ENCODE measurements at regions not wholly inside any gene's neighbourhood (a gene's known extent, or its start where the extent isn't known, plus 50 kb on each side); places are given as distances from the start of the nearest gene placed in this dataset.

DNA sequence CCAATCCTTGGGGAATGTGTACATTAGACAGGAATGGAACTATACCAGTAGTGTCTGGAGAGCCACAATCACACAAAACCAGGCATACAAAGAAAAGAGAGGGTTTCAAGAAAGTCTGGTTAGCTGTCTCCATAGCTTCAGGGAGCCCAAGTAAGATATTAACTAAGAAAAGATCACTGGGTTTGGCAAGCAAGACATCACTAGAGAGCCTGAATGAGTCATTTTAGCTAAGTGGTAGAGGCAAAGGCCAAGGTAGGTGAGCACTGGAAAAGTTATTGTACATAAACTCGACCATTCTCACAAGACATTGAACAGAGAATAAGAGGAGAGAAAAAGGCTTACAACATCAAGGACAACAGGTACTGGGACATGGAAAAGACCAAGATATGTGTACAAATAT lies 143.8 kb upstream of the ARL4C start:
- no peak for DNase-seq (ENCODE audit: low read depth, low spot score)

DNA sequence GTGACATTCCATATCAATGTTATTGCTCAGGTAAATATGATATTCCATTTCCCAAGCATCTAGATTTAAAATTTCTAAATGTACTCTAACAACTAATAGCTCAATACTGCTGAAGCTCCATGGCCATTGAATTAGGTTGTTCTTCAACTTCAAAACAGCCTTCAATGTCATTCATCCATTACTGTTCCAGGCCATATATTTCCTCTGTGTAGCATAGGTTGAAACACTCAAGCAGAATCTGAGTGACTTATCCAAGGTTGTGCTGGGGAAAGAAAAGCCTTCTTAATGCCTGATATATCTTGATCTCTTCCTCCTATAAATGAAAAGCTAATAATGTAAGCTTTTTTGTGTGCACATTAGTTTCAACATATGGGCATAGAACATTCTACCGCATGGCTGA lies 142.1 kb upstream of the ARL4C start:
- no peak for DNase-seq (ENCODE audit: low read depth, low spot score)

DNA sequence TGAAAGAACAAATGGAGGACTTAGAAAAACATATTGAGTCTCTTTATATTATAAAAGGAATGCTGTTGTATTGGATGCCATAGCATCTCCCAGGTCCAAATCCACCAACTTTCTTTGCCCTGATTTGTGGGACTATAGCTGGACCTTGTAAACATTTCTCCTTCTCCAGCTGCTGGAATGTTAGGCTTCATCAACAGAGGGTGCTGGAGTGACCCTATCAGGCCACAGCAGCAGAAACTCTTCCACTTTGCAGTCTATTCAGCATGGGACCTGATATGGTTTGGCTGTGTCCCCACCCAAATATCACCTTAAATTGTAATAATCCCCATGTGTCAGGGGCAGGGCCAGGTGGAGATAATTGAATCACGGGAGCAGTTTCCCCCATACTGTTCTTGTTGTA lies 138.4 kb upstream of the ARL4C start:
- DNase-seq (ENCODE audit: low read depth, low spot score), result no peak

DNA sequence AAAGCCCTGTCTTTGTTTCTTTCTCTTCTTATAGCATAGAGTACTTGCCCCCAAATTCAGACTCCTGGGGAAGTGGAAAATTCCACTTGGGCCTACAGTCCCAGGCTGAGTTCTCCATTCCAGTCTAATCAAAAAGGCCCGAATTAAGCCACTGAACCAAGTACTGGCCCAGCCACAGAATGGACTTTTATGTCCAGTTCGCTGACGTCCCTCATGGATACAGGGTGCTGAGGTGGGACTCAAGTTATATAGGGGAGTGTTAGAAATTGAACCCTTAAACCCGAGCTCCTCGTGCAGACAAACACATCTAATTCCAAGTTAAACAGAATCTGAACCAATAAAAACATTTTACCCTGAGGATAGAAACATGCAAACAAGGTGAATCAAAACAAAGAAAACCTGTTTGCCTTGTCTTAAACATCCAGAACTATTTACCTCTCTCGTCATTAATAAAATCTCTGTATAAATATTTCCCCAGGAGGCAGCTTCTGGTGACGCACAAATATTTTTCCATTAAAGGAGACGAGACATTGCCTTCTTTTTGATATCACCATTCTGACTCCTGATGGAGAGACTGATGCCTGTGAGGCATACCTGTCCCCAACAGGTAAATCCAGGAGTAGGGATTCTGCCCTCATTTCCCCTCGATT lies 136.8 kb upstream of the ARL4C start:
- no peak for DNase-seq (ENCODE audit: low read depth, low spot score)

DNA sequence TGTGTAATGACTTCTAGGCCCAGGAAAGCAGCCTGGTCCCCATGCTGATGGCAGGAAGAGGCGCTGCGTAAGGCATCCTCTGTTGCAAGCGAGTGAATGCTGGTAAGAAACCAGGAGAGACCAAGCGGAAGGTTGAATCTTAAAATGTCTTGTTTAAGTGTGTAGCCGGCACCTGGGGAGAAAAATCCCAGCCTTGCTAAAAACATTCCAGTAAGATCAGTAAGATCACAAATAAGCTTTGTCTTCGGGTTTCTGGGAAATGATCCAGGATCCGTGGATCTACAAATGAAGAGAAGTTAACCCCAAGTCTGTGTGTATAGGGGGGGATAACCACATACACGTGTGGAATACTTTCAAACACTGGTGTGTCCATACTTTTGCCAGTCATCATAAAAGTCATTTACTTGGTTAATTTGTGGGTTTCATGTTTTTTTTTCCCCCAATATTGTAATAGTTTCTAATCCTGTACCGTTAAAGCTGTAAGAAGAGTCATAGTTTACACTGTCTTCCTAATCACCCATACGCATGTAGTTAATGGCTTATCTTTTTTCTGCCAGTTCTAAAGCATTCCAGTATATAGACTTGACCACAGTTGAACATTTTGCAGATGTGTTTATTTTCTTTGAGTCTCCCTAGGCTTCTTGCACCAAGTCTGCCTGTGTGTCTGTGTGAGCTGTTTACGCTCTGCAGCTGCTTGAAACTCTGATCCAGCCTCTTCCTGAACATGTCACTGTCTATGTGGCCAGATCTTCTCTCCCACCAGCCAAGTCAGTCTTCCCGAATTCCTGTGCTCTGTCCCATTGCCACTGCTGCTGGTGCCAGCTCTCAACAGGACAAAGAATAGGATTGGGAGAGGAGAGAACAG lies 135.9 kb upstream of the ARL4C start:
- DNase-seq (ENCODE audit: low read depth, low spot score), result peak; percentile 30

DNA sequence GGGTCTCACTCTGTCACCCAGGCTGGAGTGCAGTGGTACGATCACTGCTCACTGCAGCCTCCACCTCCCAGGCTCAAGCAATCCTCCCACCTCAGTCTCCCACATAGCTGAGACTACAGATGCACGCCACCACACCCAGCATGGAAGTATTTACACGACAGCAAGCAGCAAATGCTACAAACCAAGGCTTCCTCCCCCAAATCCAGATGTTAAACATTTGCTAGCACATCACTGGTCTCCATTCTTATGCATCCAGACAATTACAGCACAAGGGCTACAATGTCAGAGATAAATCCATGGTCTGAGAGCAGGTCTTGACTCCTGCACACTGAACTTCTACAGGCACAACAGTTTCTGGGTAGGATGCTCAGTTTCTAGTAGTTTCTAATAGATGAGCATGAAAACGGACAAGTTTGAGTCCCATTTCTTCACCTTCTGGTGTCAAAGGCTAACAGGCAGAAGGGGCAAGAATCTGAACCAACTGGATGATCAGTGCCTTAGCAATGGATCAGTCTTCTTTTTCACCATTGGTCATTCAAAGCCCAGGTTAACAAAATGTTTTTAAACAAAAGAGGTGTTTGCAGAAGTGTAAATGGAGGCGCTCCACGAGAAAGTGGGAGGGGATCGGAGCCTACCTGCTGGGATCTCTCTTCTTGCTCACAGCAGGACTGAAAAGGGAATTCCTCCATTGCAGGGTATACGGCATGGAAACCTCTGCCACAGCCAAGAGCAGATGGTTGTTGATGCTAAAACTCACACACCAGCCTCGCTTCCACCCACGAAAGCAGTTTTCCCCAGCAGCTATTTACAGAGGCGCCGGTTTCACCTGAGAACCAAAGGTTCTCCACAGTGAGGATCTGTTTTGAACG lies 135.0 kb upstream of the ARL4C start:
- peak; percentile 64 for DNase-seq (ENCODE audit: low read depth, low spot score)

DNA sequence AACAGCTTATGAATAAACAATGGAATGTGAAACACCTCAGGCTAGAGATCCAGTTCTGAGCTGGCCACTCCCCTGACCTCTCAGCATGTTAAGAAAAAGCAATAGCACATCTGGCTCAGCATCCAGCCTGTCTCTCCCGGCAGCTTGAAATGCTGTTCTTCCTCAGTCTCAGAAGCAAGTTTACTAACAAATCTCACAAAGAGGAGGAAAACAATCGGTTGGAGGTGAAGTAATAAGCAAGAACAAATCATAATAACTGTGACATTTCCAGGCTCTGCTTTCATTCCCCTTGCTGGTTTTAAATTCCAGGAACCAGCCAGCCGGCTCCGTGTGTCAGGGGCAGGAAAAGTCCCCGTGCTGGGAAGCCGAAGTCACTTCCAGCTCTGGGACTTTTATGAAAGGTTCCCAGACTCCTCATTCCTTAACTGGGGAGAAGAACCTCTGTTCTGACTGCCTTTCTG lies 133.9 kb upstream of the ARL4C start:
- peak; percentile 25 for DNase-seq (ENCODE audit: low read depth, low spot score)

DNA sequence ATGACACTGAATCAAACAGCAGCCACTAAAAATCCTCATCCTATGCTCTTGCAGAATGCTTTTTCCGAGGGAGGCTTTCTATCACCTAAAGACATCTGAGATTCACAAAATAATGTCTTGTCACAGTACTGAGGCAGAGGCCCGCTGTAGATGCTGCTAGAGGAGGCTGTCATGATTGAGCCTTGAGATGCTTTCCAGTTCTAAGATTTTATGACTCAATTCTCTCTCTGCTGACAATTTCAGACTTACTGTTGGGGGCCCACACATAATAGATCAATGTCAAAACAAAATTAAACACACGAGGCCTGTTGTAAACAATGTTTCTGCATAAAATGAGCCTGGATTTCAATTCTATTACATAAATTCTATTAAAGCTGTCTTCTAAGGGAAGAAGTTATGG lies 132.7 kb upstream of the ARL4C start:
- no peak for DNase-seq (ENCODE audit: low read depth, low spot score)

DNA sequence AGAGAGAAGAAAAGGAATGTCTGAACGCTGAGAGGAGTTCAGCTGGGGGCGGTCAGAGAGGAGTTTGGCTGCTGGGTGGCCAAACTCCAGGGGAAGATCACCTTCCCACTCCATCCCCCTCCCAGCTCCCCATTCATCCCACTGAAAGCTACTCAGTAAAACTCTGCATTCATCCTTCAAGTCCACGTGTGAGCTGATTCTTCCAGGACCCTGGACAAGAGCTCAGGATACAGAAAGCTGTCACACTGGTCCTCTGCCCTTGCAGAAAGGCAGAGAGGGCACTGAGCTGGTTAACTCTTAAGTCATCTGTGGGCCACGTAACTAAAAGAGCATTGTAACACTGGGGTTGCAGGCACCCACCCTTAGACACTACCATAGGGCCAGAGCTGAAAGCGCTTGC lies 132.1 kb upstream of the ARL4C start:
- no peak for DNase-seq (ENCODE audit: low read depth, low spot score)

DNA sequence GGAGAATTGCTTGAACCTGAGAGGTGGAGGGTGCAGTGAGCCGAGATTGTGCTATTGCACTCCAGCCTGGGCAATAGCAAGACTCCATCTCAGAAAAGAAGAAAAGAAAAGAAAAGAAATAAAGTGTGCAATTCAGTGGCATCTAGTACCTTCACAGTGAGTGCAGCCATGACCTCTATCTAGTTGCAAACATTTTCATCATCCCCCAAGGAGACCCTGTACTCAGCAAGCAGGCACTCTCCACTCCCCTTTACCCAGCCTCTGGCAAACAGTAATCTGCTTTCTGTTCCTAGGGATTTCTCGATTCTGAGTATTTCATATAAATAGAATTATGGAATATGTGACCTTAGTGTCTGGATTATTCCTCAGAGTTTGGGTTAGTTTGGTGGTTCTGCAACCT lies 130.4 kb upstream of the ARL4C start:
- DNase-seq (ENCODE audit: low read depth, low spot score), result no peak

DNA sequence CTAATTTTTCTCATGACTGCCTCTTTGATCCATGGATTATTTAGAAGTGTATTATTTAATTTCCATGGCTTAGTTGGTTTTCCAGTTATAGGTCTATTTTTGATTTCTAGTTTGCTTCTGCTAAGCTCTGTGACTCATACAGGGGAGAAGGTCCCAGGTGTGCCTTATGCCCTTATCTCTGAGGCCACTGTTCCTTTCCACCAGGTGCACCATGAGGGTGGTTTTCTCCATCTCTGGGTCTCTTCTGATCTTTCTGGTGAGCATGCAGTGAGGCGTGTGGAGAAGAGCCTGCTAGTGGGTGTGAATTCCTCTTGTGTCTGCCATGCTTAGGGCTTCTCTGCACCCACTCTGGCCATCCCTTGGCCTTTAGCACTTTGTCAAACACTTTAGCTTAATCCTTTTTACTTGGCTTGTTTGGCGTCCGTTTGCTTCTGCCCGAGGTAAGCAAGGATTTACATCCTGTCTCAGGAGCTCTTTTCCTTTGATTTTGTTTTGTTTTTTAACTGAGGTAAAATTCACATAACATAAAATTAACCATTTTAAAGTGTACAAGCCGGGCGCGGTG lies 129.8 kb upstream of the ARL4C start:
- no peak for DNase-seq (ENCODE audit: low read depth, low spot score)

DNA sequence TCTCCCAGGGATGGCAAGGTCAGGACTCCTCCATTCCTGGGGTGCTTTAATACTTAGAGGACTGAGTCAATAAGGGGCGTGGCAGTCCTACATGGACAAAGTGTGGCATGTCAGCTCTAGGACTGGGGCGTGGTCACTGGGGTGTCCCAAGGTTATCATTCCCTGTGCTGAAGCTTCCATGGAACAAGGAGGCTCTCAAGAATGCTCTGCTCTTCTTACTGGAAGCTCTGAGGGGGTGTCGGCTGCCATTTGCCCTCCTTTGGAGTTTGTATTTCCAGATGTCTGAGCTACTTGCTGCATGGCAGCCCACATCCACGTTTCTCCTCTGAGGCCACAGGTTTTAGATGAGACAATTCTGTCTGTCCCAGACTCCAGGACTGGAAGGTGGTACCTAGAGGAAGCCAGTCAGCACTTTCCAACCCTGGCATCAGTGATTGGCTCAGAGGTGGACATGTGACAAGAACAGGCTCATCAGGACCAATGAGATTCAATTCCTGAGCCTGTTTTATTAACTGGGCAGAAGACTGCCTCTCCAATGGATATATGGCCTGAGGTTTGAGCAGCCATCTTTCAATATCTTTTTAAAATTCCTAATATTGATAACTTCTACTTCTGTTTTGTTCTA lies 128.9 kb upstream of the ARL4C start:
- no peak for DNase-seq (ENCODE audit: low read depth, low spot score)

DNA sequence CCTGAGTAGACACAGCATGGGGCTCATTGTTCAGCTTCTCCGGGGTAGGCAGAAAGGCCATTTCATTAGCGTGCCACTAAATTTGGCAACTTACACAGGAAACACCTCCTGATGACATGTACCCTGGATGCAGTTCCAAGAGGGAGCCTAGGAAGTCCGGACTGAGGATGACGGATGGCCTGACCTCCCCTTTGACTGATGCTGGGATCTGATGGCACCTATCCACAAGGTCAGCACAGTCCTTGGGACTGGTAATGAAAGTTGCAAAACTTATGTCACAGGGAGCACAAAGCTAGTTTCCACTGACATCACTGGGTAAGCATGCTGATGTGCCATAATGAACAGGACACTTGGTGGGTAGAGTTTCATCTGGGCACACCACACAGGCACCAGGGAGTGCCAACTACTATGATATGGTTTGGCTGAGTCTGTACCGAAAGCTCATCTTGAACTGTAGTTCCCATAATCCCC lies 126.7 kb upstream of the ARL4C start:
- no peak for DNase-seq (ENCODE audit: low read depth, low spot score)

DNA sequence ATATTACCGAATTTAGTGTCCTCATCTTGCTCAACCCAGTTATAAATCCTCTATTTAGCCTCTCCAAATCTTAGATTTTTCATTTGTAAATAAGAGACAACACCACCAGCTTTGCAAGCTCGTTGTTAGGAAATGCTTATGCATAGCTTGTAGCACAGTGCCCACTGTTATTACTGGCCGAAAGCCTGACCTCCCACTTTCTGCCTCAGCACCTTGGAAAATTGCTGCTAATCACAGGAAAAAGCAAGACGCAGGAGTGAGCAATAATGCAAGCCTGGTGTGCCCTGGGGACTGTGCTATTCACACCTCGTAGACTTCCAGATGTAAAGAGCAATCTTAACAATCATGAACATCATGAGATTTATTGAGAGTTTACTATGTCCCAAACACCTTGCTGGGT lies 124.2 kb upstream of the ARL4C start:
- DNase-seq (ENCODE audit: low read depth, low spot score), result no peak

DNA sequence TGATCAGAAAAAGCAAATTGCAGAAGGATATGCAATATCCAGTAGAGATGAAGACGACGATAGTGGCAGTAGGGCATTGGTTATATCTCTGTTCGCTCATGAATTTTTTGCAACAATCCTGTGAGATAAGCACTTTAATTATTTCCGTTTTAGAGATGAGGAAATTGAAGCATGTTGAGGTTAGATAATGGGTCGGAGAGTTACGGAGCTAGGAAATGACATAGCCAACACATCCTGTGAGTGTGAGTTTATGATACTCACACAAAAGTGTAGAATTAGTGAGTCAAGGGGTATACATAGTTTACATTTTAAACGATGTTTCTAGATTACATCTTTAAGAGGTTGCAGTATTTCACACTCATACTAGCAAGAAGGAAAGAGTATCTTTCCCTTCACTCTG lies 123.1 kb upstream of the ARL4C start:
- DNase-seq (ENCODE audit: low read depth, low spot score), result no peak

DNA sequence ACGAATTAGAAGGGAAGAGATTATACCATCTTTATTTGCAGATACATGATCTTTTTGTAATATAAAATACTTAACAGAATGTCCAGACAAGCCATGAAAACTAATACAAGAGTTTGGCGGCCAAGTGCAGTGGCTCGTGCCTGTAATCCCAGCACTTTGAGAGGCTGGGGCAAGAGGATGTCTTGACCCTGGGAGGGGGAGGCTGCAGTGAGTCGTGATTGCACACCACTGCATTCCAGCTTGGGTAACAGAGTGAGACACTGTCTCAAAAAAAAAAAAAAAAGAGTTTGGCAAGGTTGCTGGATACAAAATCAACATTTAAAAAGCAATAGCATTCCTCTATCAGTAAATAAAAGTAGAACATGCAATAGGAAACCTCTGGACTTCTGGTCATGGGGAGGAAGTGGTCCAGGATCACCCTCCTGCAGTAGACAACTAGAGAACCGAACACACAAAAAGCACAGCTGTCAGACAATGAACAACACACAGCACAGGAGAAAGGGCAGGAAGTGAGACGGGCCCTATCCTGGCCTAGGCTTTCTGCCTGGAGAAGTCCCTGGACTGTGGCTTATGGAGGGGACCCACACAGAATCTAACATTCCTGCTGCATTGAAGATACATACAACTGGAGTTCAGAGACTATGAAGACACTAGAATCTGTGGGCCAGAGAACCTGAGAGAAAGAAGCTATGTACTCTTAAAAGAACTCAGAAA lies 118.9 kb upstream of the ARL4C start:
- DNase-seq (ENCODE audit: low read depth, low spot score), result no peak

DNA sequence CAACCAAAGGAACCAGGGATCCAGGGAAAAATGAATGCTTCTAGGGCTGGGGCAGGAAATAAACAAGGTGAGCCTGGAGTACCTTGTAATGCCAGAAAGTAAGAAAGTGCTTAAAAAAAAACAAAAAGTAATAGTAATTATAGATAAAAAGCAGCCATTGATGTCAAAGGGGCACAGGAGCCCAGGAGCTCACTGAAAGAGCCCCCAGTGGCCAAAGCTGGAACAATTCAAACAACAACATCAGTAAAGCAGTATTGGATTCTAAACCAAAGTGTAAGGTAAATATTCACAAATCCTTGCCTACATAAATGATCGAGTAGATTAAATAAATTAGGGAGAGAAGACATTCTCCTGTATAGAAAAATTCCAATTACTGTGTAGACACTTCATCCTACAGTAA lies 114.3 kb upstream of the ARL4C start:
- no peak for DNase-seq (ENCODE audit: low read depth, low spot score)

DNA sequence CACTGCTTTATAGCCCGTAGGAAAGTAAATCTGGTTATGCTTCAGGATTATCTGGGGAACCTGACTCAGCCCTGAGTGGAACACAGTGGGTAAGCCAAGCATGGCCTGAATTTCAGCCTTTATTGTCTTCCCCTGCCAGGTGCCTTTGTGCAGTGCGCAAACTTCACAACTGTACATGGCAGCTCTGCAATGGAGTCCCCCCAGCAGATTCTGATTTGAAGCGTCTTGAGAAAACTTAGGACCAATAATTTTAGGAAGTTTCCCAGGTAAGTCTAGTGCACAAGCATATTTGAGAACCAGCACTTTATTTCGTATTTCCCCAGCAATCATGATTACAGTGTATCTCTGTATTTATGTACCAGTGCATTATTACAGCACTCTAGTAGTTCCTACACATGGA lies 112.1 kb upstream of the ARL4C start:
- DNase-seq (ENCODE audit: low read depth, low spot score), result no peak

DNA sequence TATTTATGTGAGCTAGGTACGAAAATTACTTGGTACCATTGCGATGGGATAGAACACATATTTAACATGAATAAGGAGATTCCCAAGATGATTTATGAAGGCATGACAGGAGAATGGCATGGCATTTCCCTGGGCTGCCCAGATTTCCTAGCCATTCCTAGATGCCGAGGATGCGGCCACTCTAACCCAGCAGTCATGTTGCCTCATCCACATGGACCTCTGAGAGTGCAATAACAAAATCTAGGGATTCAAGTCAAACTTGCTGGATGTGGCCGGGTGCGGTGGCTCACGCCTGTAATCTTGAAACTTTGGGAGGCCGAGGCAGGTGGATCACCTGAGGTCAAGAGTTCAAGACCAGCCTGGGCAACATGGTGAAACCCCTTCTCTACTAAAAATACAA lies 110.8 kb upstream of the ARL4C start:
- no peak for DNase-seq (ENCODE audit: low read depth, low spot score)

DNA sequence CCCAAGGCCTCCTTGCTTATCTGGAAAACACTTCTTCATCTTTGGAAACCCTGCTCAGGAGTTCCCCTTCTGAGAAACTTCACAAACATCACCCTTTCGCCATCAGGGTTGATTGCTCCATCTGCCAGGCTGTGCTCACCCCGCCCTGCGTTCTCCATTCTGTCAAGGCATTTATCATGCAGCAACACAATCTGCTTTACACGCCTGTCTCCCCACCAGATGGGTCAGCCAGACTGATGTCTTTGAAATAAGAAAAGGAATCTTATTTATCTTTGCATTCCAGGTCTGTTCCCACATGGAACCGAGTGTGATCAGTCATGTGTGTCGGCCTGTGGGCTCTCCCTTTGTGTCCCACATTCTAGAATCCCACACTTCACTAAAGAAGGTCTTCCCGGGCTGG lies 110.0 kb upstream of the ARL4C start:
- no peak for DNase-seq (ENCODE audit: low read depth, low spot score)

DNA sequence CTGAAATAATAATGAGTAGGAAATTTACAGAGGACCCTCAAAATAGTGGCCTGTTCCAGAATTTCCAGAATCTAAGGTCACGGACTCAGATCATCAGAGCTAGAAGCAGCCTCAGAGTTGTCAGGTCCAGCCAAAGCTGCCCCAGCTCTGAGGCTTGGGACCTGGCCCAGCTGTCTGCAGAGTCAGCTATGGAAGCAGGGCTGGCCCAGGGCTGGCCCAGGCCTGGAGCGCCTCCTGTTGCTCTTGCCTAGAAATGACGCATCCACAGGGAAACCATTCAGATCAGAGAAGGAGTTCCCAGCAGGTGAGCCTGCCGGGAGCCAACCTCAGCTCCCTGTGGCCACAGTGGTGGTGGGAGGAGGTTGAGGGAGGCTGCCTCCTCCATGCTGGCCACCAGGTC lies 106.7 kb upstream of the ARL4C start:
- peak; percentile 8 for DNase-seq (ENCODE audit: low read depth, low spot score)
